ENCODE measurements at regions not wholly inside any gene's neighbourhood (a gene's known extent, or its start where the extent isn't known, plus 50 kb on each side); places are given as distances from the start of the nearest gene placed in this dataset.
A peak's percentile ranks its signal among the peaks of the same experiment; 100 is the strongest.

DNA sequence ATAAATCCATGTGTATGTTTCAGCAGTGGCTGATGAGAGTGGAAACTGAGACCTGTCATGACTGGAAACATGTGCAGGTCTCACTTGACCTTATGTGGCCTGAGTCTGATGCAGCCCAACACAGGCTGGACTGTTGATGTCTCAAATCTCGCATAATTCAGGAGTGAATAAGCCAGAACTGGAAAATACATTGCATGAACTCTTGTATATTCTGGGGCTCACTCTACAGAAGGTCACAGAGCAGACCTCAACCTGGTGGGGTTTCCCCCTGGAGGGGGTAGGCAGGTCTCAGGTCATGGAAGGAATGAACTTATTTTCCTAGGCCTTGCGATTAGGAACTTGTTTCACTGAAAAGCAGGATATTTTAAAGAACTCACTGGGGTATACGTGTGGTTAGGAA lies 146.3 kb upstream of the THUMPD2 start:
- Histone ChIP-seq H3K27ac (no peak overlapping the region), H3K36me3 (ENCODE audit: low read depth) (no peaks in the 10 kb centered on the region), H2AFZ (no peak overlapping the region), H3K9me3 (ENCODE audit: insufficient read depth, low read depth) (no peaks in the 10 kb centered on the region), H3K9me2 (ENCODE audit: insufficient read depth) (no peaks in the 10 kb centered on the region; the same call in 1 of the 2 replicates), H3K4me2 (no peak overlapping the region), H3K27me3 (ENCODE audit: insufficient read depth, low read depth) (no peaks in the 10 kb centered on the region), H3K4me1 (replicated peaks; ENCODE audit: insufficient read depth) (no peaks in the 10 kb centered on the region), H3F3A (ENCODE audit: insufficient read depth, low read depth) (no peaks in the 10 kb centered on the region), H4K20me1 (ENCODE audit: insufficient read depth) (no peaks in the 10 kb centered on the region), H3K4me3 (no peak overlapping the region), H3K79me2 (ENCODE audit: low read depth) (no peaks in the 10 kb centered on the region)
- ChIA-PET POLR2A (ENCODE audit: unreplicated experiment) (no interaction called here), CTCF (no interaction called here)
- TF ChIP-seq EZH2 (IDR thresholded peaks at IDR 0.05; ENCODE audit: low read depth) = no peak
- TF ChIP-seq, protein P1, sequence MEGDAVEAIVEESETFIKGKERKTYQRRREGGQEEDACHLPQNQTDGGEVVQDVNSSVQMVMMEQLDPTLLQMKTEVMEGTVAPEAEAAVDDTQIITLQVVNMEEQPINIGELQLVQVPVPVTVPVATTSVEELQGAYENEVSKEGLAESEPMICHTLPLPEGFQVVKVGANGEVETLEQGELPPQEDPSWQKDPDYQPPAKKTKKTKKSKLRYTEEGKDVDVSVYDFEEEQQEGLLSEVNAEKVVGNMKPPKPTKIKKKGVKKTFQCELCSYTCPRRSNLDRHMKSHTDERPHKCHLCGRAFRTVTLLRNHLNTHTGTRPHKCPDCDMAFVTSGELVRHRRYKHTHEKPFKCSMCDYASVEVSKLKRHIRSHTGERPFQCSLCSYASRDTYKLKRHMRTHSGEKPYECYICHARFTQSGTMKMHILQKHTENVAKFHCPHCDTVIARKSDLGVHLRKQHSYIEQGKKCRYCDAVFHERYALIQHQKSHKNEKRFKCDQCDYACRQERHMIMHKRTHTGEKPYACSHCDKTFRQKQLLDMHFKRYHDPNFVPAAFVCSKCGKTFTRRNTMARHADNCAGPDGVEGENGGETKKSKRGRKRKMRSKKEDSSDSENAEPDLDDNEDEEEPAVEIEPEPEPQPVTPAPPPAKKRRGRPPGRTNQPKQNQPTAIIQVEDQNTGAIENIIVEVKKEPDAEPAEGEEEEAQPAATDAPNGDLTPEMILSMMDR (conservative IDR thresholded peaks at IDR 0.05) = no peak
- DNase-seq = peak in 1 of 2 experiments; percentile 17
- intact Hi-C loops (cut with micrococcal nuclease; ENCODE audit: unreplicated experiment) = no loop called here
- no TSS peak for BruUV-seq (replicated peaks)

DNA sequence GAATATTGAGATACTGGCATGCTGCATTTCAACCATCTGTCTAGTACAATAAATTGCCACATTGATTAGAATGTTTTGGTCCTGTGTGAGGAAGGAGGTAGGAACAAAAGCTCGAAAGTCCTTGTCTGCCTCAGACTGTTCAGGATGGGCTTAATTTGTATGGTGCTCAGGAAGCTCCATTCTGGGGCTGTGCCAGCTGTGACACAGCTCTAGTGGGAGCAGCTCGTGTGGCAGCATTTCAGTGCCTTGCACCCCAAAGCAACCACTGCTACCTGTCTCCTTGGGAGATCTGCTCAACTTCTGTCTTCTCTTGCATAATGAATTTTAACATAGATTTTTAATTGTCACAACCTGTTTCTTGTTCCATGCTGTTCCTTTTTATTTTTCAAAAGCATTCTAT lies 144.4 kb upstream of the THUMPD2 start:
- H3K27ac ChIP-seq = no peak overlapping the region
- no peaks in the 10 kb centered on the region for H3K9me3 ChIP-seq (ENCODE audit: insufficient read depth, low read depth)
- H3K27me3 ChIP-seq (ENCODE audit: insufficient read depth, low read depth) = no peaks in the 10 kb centered on the region
- H4K20me1 ChIP-seq (ENCODE audit: insufficient read depth) = no peaks in the 10 kb centered on the region
- ChIA-PET POLR2A (ENCODE audit: unreplicated experiment) (no interaction called here), CTCF (no interaction called here)
- H2AFZ ChIP-seq = no peak overlapping the region
- no peak for DNase-seq
- H3F3A ChIP-seq (ENCODE audit: insufficient read depth, low read depth) = no peaks in the 10 kb centered on the region
- no peak for TF ChIP-seq EZH2 (IDR thresholded peaks at IDR 0.05; ENCODE audit: low read depth)
- TF ChIP-seq, protein P1 (conservative IDR thresholded peaks at IDR 0.05) = no peak
- BruUV-seq (replicated peaks) = no TSS peak
- intact Hi-C loops (cut with micrococcal nuclease; ENCODE audit: unreplicated experiment) = no loop called here
- H3K36me3 ChIP-seq (ENCODE audit: low read depth) = no peaks in the 10 kb centered on the region
- H3K4me1 ChIP-seq (replicated peaks; ENCODE audit: insufficient read depth) = no peaks in the 10 kb centered on the region
- no peak overlapping the region for H3K4me2 ChIP-seq
- peaks cover under 1% of the 10 kb centered on the region; the same call in 1 of the 2 replicates for H3K9me2 ChIP-seq (ENCODE audit: insufficient read depth)
- H3K4me3 ChIP-seq = no peak overlapping the region
- H3K79me2 ChIP-seq (ENCODE audit: low read depth) = no peaks in the 10 kb centered on the region

DNA sequence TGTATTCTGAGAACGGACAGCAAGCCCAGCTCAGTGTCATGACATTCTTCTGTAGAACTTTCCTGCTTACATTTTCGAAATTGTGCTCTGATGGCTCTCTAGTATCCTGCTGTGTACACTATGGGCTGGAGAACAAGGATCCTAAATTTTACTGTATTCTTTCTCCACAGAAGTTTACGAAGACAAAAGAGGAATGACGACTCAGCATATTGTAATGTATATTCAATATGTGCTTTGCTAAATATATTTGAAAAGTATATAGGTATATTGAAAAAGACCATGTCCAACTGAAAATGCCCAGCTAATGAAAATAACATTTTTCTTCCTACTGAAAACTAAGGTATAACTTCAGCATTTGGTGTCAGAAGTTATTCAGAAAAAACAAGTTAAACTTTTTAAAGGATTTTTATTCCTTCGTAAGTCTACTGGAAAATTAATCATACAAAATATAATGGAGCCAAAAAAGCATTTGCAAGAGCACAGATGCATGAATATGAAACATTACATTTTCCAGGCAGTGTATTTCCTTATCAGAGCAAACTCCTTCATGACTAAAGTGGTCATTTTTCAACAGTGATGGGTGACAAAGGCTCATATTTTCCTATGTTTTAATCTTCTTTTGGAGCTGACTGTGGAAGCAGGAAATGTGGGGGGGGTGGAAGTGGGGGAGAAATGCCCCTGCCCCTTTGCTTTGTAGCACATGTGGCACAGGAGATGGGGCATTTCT lies 143.8 kb upstream of the THUMPD2 start:
- H3K4me1 ChIP-seq (replicated peaks; ENCODE audit: insufficient read depth) = no peaks in the 10 kb centered on the region
- no peaks in the 10 kb centered on the region for H3K79me2 ChIP-seq (ENCODE audit: low read depth)
- peaks cover 3% of the 10 kb centered on the region; the same call in 1 of the 2 replicates for H3K9me2 ChIP-seq (ENCODE audit: insufficient read depth)
- H3K27ac ChIP-seq = no peak overlapping the region
- no peaks in the 10 kb centered on the region for H3K9me3 ChIP-seq (ENCODE audit: insufficient read depth, low read depth)
- no peaks in the 10 kb centered on the region for H3K36me3 ChIP-seq (ENCODE audit: low read depth)
- no peaks in the 10 kb centered on the region for H4K20me1 ChIP-seq (ENCODE audit: insufficient read depth)
- no peaks in the 10 kb centered on the region for H3F3A ChIP-seq (ENCODE audit: insufficient read depth, low read depth)
- DNase-seq = no peak
- H3K4me3 ChIP-seq = no peak overlapping the region
- intact Hi-C loops (cut with micrococcal nuclease; ENCODE audit: unreplicated experiment) = no loop called here
- CTCF ChIA-PET = no interaction called here
- H3K4me2 ChIP-seq = no peak overlapping the region
- no peaks in the 10 kb centered on the region for H3K27me3 ChIP-seq (ENCODE audit: insufficient read depth, low read depth)
- no peak overlapping the region for H2AFZ ChIP-seq
- BruUV-seq (replicated peaks) = no TSS peak
- no peak for TF ChIP-seq EZH2 (IDR thresholded peaks at IDR 0.05; ENCODE audit: low read depth)
- TF ChIP-seq, protein P1 (conservative IDR thresholded peaks at IDR 0.05) = no peak
- POLR2A ChIA-PET (ENCODE audit: unreplicated experiment) = no interaction called here
